ENCODE measurements at regions not wholly inside any gene's neighbourhood (a gene's known extent, or its start where the extent isn't known, plus 50 kb on each side); places are given as distances from the start of the nearest gene placed in this dataset.
"Not testable (repeated sequence)": the region's sequence is repeated elsewhere in the genome, so short reads cannot be mapped to it uniquely, and the experiment has no call there.

DNA sequence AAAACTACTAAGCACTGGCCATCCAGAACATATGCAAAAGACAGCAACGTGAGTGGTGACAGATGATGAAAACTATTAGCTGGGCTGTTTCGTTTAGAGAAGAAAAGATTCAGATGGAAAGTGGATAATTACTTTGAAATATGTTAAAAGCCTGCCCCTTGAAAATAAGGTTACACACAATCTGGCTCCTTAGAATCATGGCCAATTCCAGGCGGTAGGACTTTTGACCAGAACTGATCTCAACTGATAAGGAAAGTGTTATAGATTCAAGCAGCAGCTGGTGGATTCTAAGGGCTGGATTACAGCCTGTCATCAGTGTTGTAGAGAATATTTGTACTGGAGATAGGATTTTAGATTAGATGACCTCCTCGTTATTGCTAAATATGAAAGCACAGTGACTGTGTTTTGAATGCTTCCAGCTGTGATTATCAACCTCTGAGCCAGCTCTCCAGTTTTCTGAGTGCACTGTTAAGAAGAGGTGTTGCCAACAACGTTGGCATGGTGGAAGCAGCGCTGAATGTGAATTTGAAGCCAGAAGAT lies 75.1 kb downstream of the KBTBD2 start:
- not testable (repeated sequence) for DNase-seq

DNA sequence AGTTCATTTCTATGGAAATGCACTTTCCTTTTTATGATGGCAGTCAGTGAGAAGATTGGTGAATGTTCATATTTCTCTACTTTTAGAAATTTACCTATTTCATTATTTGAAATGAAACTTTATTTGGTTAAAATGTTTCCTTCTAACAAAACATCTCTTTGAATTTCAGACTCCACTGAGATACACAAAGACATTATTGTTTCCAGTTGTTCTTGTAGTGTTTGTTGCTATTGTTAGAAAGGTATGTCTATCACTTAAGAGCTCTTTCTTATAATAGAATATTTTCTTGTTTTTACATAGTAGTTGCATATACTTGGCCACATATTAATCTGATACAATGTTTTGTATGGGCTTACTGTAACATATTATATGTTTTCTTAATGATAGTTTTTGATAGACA lies 76.8 kb downstream of the KBTBD2 start:
- not testable (repeated sequence) for DNase-seq

DNA sequence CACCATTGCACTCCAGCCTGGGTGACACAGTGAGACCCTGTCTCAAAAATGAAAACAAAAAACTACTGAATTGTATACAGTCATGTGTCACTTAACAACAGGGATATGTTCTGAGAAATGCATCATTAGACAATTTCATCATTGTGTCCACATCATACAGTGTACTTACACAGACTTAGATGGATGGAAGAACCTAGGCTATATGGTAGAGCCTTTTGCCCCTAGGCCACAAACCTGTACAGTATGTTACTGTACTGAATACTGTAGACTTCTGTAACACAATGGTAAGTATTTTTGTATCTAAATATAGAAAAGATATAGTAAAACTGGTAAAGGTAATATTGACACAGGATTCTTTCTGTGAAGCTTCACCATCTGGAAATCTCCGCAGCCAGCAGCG lies 81.7 kb downstream of the KBTBD2 start:
- DNase-seq = no peak

DNA sequence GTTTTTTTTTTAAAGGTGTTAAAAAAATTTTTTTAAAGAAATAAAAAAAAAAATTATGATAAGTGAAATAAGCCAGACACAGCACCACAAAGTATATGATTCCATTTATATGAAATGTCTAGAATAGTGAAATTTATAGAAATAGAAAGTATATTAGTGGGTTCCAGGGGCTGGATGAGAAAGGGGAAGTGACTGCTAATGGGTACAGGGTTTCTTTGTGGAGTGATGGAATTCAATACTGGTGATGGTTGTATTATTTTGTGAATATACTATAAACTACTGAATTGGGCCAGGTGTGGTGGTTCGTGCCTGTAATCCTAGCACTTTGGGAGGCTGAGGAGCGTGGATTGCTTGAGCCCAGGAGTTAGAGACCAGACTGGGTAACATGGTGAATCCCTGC lies 82.2 kb downstream of the KBTBD2 start:
- no peak for DNase-seq

DNA sequence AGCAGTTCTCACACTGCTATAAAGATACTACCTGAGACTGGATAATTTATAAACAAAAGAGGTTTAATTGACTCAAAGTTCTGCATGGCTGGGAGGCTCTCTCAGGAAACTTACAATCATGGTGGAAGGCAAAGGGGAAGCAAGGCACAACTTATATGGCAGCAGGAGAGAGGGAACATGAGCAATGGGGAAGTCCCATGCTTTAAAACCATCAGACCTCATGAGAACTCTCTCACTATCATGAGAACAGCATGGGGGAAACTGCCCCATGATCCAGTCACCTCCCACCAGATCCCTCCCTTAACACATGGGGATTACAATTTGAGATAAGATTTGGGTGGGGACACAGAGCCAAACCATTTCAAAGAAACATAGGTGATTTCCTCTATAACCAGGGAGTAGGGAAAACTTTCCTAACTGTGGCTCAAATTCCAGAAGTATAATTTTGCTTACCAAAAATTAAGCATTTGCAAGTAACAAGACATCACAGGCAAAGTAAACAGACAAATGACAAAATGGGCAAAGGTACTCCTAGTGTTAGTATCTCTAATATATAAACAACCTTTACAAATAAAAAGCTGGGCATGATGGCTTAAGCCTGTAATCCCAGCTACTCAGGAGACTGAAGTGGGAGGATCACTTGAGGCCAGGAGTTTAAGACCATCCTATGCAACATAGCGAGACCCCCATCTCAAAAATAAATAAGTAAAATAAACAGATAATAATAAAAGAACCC lies 88.0 kb downstream of the KBTBD2 start:
- DNase-seq = no peak

DNA sequence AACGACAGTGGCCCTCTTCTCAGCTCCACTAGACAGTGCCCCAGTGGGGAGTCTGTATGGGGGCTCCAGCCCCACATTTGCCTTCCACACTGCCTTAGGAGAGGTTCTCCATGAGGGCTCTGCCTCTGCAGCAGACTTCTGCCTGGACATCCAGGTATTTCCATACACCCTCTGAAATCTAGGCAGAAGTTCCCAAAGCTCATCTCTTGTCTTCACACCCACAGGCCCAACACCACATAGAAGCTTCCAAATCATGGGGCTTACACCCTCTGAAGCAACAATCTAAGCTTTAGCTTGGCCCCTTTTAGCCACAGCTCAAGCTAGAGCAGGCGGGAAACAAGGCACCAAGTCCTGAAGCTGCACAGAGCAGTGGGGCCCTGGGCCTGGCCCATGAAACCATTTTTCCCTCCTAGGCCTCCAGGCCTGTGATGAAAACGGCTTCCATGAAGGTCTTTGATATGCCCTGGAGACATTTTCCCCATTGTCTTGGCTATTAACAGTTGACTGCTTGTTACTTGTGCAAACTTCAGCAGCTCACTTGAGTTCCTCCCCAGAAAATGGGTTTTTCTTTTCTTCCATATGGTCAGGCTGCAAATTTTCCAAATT lies 89.2 kb downstream of the KBTBD2 start:
- no peak for DNase-seq

DNA sequence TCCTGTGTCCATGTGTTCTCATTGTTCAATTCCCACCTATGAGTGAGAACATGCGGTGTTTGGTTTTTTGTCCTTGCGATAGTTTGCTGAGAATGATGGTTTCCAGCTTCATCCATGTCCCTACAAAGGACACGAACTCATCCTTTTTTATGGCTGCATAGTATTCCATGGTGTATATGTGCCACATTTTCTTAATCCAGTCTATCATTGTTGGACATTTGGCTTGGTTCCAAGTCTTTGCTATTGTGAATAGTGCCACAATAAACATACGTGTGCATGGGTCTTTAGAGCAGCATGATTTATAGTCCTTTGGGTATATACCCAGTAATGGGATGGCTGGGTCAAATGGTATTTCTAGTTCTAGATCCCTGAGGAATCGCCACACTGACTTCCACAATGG lies 98.5 kb downstream of the KBTBD2 start:
- not testable (repeated sequence) for DNase-seq

DNA sequence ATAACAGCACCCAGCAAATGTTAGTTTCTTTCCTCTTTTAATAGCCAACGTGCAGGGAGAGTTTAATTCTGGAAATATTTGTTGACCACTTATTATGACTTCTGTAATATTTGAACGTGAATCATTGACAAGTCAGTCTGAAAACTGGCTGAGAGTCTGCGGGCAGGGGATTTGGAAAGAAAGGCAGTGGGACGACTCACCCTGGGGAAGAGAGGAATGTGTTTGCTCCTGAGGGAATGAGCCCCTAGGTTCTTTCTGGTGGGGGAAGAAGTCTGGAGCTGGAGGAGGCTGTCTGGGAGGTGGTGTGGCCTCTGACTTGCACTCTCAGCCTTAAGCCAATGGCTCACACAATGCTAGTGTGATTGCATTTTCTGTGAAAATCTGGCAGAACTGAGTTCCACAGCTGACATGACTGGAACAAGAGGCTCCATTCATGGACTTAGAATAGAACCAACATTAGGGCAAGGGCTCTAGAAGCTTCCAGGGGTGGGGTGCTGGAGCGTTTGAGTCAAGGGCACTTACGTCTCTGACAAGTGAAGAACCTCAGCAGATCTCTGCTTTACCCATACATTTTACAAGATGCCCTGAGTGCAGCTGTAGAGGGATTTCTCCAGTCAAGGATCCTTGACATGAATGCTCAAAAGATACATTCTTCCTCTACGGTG lies 100.7 kb downstream of the KBTBD2 start:
- DNase-seq = not testable (repeated sequence)

DNA sequence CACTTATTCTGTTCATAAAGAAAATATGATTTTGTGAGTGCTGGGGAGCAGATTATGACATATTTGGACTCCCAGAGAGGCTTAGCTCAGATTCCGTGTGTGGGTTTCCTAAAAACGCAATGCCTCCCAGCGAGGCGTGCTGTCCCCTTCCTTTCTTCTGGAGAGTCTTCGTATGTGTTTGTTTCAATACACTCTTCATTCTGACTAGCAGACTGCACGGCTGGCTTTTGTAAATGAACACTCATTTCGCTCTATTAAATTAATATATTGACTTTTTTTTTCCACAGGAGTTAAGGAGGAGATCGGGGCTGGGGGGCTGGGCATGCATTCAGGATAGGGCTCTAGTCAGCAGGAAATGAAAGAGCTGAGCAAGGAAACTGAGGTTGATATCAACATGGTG lies 102.3 kb downstream of the KBTBD2 start:
- DNase-seq = not testable (repeated sequence)

DNA sequence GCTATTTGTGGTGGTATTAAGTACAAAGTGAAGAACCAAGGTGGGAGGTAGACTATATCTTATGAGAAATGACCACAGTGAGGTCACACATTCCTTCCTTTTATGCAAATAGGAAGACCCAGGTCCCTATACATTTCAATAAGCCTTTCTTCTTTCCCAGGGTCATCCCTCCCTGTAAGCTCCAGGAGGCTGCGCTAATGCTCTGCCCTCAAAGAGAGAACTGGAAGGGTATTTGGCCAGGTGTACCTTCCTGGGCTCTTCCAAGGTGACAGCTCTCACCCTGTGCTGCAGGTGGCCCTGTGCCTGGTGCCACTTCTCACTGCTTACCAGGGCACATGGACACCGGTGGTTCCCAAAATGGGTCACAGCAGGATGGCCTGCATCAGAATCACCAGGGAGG lies 103.4 kb downstream of the KBTBD2 start:
- not testable (repeated sequence) for DNase-seq

DNA sequence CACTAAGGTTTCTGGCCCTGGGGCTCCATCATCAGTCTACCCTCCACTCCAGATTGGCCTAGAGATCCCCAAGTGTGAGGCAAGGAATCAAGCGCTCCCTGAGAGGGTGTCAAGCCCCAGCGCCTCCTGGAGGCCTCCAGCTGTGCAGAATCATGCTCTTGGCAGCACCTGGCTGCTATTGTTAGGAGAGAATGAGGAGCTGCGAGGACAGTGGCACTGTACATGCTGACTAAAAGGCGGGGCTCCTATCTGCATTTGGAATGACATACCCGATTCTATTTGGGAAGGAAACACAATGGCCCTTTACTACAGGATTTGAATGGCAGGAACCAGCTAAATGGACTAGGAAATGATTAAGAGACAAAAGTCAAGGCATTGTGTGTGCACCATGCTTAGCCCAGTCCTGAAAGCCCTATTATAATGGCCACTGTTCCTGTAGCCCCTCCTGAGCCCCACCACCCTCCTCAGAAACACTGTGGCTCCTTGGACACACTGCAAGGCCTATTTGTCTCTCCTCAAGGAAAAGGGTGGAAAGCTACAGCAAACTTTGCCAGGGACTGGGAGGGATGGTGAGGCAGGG lies 106.1 kb downstream of the KBTBD2 start:
- not testable (repeated sequence) for DNase-seq

DNA sequence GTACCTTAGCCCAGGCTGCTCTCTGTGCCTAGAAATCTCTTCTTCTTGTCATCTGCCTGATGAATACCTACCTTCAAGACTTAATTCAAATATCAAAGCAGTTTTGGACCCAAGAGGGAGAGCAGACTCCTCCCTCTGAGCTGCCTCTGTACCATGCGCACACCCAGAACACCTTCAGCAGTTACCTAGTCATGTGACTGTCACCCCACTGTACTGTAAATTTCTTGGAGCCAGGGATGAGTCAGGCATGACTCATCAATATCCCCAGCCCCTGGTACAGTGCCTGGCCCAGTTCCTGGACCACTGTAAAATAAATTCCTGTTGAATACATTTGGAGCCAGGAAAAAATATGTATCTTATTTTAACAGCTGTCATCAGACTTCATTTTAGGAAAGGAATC lies 111.7 kb downstream of the KBTBD2 start:
- DNase-seq = not testable (repeated sequence)

DNA sequence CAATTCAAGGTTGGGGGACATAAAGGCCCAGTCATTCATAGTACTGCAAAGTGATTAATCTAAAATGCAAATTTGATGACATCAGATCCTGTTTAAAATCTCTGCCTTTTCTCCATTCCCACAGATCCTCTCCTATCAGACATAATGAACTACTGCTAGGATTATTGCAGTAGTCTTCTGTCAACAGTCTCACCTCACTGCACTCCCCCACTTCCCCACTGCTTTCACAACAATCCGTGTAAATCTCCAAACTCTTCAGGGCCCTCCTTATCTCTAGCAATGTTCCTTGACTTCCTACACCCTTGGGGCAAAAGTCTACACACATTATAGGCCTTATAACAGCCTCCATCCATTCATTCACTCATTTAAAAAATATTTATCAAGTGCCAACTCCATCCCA lies 112.4 kb downstream of the KBTBD2 start:
- no peak for DNase-seq

DNA sequence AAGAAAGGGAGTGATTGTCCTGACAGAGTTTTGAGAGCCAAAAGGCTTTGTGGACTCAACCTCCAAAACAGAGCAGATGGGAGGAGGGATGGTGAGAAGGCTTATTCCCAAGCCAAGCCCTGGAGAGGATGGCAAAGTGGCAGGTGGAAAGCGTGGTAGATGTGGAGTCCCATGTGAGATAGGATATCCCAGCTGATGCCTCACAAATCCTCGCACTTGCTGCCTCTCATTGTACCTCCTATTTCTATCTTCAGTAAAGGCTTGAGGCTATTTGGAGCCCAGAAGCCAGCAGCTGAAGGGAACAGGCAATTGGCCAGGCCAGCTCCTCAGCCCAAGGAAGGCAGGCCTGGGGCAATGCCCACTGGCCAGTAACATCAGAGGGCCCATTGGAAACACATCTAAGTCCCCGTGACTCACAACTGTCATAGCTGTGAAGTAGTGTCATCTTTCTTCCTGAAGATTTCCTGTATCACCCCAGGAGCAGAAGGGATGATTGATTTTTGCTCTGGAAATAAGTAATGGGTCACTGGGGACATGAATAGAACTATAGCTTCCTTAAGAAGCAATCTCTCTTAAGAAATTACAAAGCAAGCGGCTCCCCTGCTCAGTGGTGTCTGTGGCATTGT lies 114.4 kb downstream of the KBTBD2 start:
- DNase-seq = not testable (repeated sequence)

DNA sequence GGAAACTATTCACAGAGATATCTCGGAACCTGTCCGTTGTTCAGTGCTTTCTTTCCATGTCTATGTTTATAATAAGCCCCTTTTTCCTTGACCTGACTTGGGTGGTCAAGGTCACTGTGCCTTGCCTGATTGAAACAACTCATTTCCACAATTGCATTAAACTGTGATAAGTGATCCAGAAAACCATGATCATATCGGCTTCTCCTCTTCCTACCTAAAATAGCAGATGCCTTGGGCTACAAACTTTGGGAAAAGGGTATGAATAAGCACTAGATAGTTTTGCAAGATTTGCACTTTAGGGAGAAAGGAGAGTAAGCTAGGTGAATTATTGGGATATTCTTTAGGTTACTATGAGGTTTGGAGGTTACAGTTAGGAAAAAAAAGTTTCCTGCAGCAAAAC lies 115.2 kb downstream of the KBTBD2 start:
- not testable (repeated sequence) for DNase-seq

DNA sequence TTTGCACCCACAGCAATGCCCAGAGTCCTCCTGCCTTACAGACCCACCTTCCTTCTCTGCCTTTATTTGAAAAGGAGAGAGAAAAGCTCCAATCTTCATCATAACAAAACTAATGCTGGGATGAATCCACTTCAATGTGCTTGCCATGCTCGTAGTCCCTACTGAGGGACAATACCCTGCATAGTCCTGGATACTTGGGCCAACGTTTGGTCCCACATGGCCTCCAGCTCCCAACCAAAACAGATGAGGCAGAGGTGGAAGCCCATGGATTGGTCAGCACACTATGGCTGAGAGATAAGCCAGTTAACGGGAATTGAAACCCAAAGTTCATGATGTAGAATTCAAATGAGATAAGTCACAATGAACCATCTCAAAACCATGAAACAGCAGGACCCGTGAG lies 115.8 kb downstream of the KBTBD2 start:
- not testable (repeated sequence) for DNase-seq

DNA sequence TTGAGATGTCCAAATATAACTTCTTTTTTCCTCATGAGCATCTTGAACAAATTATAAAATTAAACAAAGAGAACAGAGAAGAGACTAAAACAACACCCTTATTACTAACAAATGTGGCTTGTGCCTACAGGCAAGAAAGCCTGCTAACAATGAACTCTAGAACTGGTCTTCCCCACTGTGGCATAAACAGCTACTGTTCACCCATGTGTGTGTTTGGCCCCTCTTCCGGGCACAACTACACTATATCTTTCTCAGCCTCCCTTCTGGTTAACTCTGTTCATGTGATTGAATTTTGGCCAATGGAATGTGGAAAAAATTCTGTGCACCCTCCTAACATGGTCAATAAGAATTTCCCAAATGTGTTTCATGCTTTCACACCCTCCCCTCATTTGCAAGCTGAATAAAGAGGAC lies 117.0 kb downstream of the KBTBD2 start:
- DNase-seq = no peak

DNA sequence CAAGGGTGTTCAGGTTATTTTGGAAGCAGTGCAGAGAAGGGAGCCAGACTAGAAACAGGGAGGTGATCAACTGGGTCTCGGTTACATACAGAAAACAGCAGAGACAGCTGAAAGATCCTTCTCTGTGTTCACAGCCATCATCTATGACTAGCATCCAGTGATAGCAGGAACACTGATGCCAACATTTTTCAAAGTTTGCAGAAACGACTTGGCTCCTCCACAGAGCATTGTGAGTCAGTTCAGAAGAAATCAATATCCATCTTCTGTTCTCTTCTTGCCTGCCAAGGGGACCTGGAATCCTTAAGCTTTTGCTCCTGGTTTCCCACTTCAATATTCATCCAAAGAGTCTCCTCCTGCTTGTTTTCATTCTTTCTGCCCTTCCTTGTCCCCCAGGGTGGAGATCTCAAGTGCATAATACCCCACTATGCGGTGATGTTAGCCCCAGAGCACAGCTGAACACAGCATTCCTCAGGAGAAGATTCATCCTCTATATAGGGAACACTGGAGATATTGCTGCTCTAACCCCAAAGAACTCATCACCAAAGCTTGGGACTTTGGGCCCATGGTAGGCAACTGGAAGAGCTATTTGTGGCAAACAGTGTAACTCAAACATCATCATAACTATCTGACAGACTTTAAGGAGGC lies 122.6 kb downstream of the KBTBD2 start:
- not testable (repeated sequence) for DNase-seq

DNA sequence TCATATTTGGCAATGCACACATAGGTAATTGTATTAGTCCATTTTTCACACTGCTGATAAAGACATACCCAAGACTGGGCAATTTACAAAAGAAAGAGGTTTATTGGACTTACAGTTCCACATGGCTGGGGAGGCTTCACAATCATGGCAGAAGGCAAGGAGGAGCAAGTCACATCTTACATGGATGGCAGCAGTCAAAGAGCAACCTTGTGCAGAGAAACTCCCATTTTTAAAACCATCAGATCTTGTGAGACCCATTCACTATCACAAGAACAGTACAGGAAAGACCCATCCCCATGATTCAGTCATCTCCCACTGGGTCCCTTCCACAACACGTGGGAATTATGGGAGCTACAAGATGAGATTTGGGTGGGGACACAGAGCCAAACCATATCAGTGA lies 123.2 kb downstream of the KBTBD2 start:
- not testable (repeated sequence) for DNase-seq

DNA sequence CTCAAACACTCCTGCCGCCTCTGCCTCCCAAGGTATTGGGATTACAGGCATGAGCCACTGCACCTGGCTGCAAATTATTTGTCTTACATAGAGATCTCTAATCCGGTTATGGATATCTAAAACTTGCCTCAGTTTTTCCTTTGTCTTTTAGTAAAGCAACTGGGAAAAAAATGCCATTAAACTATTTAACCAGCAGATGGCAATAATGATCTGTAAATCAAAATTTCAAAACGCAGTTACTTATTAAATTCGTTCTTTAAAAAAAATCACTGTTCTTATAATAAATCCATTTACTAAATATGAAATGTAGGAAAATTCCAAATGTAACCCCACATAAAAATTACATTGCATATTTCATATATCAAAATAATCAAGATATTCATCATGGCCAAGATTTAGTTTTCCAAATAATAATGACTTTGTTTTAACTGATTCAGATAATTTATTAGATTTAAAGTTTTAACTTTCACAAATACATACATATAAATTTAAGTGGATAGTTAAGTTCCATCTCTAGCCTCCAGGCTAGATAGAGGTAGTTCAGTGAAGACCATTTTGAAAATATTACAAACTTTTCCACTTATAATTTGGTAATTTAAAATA lies 125.8 kb downstream of the KBTBD2 start:
- not testable (repeated sequence) for DNase-seq

DNA sequence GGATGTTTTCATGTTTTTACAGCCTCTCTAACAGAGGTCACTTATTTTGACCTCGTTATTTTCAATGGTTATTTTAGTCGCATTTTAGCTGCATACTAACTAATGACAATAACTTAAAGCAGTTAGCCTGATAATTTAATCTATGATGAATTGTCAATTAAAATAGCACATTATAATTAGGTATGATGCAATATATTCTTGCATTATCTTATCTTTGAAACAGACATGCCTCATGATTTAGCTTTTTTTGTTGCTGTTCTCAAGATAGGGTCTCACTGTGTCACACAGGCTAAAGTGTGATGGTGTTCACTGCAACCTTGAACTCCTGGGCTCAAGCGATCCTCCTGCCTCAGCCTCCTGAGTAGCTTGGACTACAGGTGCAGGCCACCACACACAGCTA lies 126.4 kb downstream of the KBTBD2 start:
- DNase-seq = no peak

DNA sequence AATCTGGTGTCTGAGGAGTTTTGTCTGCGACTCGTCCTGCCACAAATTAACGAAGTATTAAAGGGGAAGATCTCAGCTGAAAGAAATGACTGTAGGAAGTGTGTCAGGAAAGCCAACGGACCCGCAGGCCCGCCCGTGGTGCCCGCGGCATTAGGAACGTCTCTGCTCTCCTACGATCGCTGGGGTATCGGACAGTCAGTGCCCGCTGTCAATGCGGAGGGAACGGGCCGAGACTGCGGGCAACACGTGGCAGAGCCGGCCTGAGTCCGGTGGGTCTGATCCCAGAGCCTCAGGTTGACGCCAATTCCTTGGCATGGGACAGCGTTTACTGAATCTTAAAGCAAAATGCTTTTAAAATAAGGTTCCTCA lies 128.7 kb downstream of the KBTBD2 start:
- no peak for DNase-seq

Data from activated naive CD4-positive, alpha-beta T cell (primary cell).